ENCODE measurements at regions not wholly inside any gene's neighbourhood (a gene's known extent, or its start where the extent isn't known, plus 50 kb on each side); places are given as distances from the start of the nearest gene placed in this dataset.

- no peak for DNase-seq
- H3K27ac ChIP-seq: no peak overlapping the region
- H3K9me3 ChIP-seq (replicated peaks in 1 of 3): no peaks in the 10 kb centered on the region
- no peaks in the 10 kb centered on the region for H3K4me1 ChIP-seq (replicated peaks in 1 of 2)
- WGBS, 4 donors: 56 to 85% (median 72%) methylated on average over 3 to 5 of the region's 5 CpGs
- TF ChIP-seq CTCF (IDR thresholded peaks at IDR 0.05) (no peak), POLR2A (IDR thresholded peaks at IDR 0.05) (no peak)
- no peaks in the 10 kb centered on the region for H3K27me3 ChIP-seq
- H3K36me3 ChIP-seq (replicated peaks in 1 of 2): no peaks in the 10 kb centered on the region
- intact Hi-C loops (cut with DNase I): no loop called here
- H3K4me3 ChIP-seq: no peak overlapping the region
Measured at GRCh38 chr15:72856549-72857040, 73.0 kb upstream of the ADPGK start.

- no peaks in the 10 kb centered on the region for H3K4me1 ChIP-seq (replicated peaks in 1 of 2)
Measured at GRCh38 chr15:72855791-72856190, 72.2 kb upstream of the ADPGK start.

GRCh38 chr15:72852273-72852672, 68.7 kb upstream of the ADPGK start:
- H3K9me3 ChIP-seq (replicated peaks in 1 of 3): no peaks in the 10 kb centered on the region
- 27 to 39% (median 33%) methylated on average over 3 of the region's 3 CpGs for WGBS, 4 donors
- intact Hi-C loops (cut with DNase I): no loop called here

More at GRCh38 chr15:72855791-72856190, 72.2 kb upstream of the ADPGK start:
- Histone ChIP-seq H3K27ac (no peak overlapping the region), H3K27me3 (no peaks in the 10 kb centered on the region), H3K4me3 (no peak overlapping the region), H3K36me3 (replicated peaks in 1 of 2) (no peaks in the 10 kb centered on the region), H3K9me3 (replicated peaks in 1 of 3) (no peaks in the 10 kb centered on the region)
- DNase-seq: no peak
- TF ChIP-seq POLR2A (IDR thresholded peaks at IDR 0.05): no peak
- no peak for TF ChIP-seq CTCF (IDR thresholded peaks at IDR 0.05)
- 48 to 69% (median 60%) methylated on average over 2 to 3 of the region's 3 CpGs for WGBS, 4 donors
- intact Hi-C loops (cut with DNase I): no loop called here

GRCh38 chr15:72851586-72851985, 68.0 kb upstream of the ADPGK start:
- H3K36me3 ChIP-seq (replicated peaks in 1 of 2): no peaks in the 10 kb centered on the region
- WGBS, 4 donors: 78 to 88% (median 79%) methylated on average over 8 of the region's 8 CpGs
- TF ChIP-seq POLR2A (IDR thresholded peaks at IDR 0.05) (no peak), CTCF (IDR thresholded peaks at IDR 0.05) (no peak)
- DNase-seq: no peak
- intact Hi-C loops (cut with DNase I): no loop called here
- no peaks in the 10 kb centered on the region for H3K9me3 ChIP-seq (replicated peaks in 1 of 3)
- no peak overlapping the region for H3K27ac ChIP-seq
- H3K27me3 ChIP-seq: no peaks in the 10 kb centered on the region
- H3K4me3 ChIP-seq: no peak overlapping the region
- H3K4me1 ChIP-seq (replicated peaks in 1 of 2): no peaks in the 10 kb centered on the region

More at GRCh38 chr15:72852273-72852672, 68.7 kb upstream of the ADPGK start:
- peak in 2 of 7 donors; percentile 3 to 51 for DNase-seq
- no peak for TF ChIP-seq POLR2A (IDR thresholded peaks at IDR 0.05)
- no peak for TF ChIP-seq CTCF (IDR thresholded peaks at IDR 0.05)
- H3K4me1 ChIP-seq (replicated peaks in 1 of 2): no peaks in the 10 kb centered on the region
- no peak overlapping the region for H3K27ac ChIP-seq
- no peak overlapping the region for H3K4me3 ChIP-seq
- no peaks in the 10 kb centered on the region for H3K36me3 ChIP-seq (replicated peaks in 1 of 2)
- H3K27me3 ChIP-seq: no peaks in the 10 kb centered on the region
